ENCODE measurements at regions not wholly inside any gene's neighbourhood (a gene's known extent, or its start where the extent isn't known, plus 50 kb on each side); places are given as distances from the start of the nearest gene placed in this dataset.

- peak overlapping the region; percentile 35 to 45 (median 41) for H3K27ac Mint-ChIP-seq
- no peaks in the 10 kb centered on the region for H3K27me3 Mint-ChIP-seq (ENCODE audit: low read depth)
- no peak overlapping the region for H3K4me3 Mint-ChIP-seq
- no peak for TF ChIP-seq CTCF (IDR thresholded peaks at IDR 0.05; ENCODE audit: unreplicated experiment in 3 of 3)
- H3K9me3 Mint-ChIP-seq = peaks cover 4% of the 10 kb centered on the region
- no peaks in the 10 kb centered on the region for H3K36me3 Mint-ChIP-seq (ENCODE audit: low read depth)
- H3K4me1 Mint-ChIP-seq = peaks cover 30% of the 10 kb centered on the region
Observed at GRCh38 chr2:147198651-147199171, 646.1 kb upstream of the ACVR2A start.

- Mint-ChIP-seq H3K4me1 (peaks cover 30% of the 10 kb centered on the region), H3K4me3 (no peak overlapping the region), H3K9me3 (peaks cover 4% of the 10 kb centered on the region), H3K27me3 (ENCODE audit: low read depth) (no peaks in the 10 kb centered on the region), H3K36me3 (ENCODE audit: low read depth) (no peaks in the 10 kb centered on the region), H3K27ac (peak overlapping the region; percentile 35 to 69 (median 41))
- no peak for TF ChIP-seq CTCF (IDR thresholded peaks at IDR 0.05; ENCODE audit: unreplicated experiment in 3 of 3)
Observed at GRCh38 chr2:147197754-147198483, 646.9 kb upstream of the ACVR2A start.

- peaks cover 53% of the 10 kb centered on the region for H3K9me3 Mint-ChIP-seq
- H3K27ac Mint-ChIP-seq = no peak overlapping the region
- H3K27me3 Mint-ChIP-seq (ENCODE audit: low read depth) = no peaks in the 10 kb centered on the region
- H3K36me3 Mint-ChIP-seq (ENCODE audit: low read depth) = no peaks in the 10 kb centered on the region
- no peak overlapping the region for H3K4me3 Mint-ChIP-seq
- no peak for TF ChIP-seq CTCF (IDR thresholded peaks at IDR 0.05; ENCODE audit: unreplicated experiment in 3 of 3)
- no peaks in the 10 kb centered on the region for H3K4me1 Mint-ChIP-seq
Observed at GRCh38 chr2:147182260-147182659, 662.6 kb upstream of the ACVR2A start.

- TF ChIP-seq CTCF (IDR thresholded peaks at IDR 0.05; ENCODE audit: unreplicated experiment in 3 of 3) = no peak
- H3K4me1 Mint-ChIP-seq = no peaks in the 10 kb centered on the region
- peaks cover 52% of the 10 kb centered on the region for H3K9me3 Mint-ChIP-seq
- H3K27me3 Mint-ChIP-seq (ENCODE audit: low read depth) = no peaks in the 10 kb centered on the region
- H3K4me3 Mint-ChIP-seq = no peak overlapping the region
- no peaks in the 10 kb centered on the region for H3K36me3 Mint-ChIP-seq (ENCODE audit: low read depth)
- no peak overlapping the region for H3K27ac Mint-ChIP-seq
Observed at GRCh38 chr2:147181351-147182029, 663.3 kb upstream of the ACVR2A start.

GRCh38 chr2:147177071-147177857 is 667.6 kb upstream of the ACVR2A start:
- no peak for TF ChIP-seq CTCF (IDR thresholded peaks at IDR 0.05; ENCODE audit: unreplicated experiment in 3 of 3)
- no peaks in the 10 kb centered on the region for H3K4me1 Mint-ChIP-seq
- no peaks in the 10 kb centered on the region for H3K27me3 Mint-ChIP-seq (ENCODE audit: low read depth)
- H3K4me3 Mint-ChIP-seq = no peak overlapping the region
- H3K36me3 Mint-ChIP-seq (ENCODE audit: low read depth) = no peaks in the 10 kb centered on the region
- H3K9me3 Mint-ChIP-seq = peaks cover 21% of the 10 kb centered on the region
- no peak overlapping the region for H3K27ac Mint-ChIP-seq
